ENCODE measurements at regions not wholly inside any gene's neighbourhood (a gene's known extent, or its start where the extent isn't known, plus 50 kb on each side); places are given as distances from the start of the nearest gene placed in this dataset.
A peak's percentile ranks its signal among the peaks of the same experiment; 100 is the strongest.
"Not testable (repeated sequence)": the region's sequence is repeated elsewhere in the genome, so short reads cannot be mapped to it uniquely, and the experiment has no call there.

DNA sequence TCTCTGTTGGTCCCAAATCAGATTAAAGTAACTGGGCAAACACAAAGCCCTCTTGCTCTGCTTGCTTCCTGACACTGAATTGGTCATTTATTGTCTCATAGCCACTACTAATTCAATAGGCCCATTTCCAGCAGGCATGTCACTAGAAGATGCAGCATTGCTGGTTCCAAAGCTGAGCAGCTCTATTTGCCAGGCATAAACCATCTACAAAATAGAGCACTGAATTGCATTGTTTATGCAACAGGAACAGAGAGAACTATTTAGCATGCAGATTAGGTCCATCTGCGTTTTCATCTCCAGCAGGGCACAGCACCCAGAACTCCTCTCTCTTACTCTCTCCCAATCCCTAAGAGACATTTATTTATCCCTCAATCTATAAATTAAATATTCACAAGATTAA, 227.6 kb downstream of the SUCLG1 start:
- FAIRE-seq (no peak), DNase-seq (ENCODE audit: extremely low spot score, insufficient read length, low read depth) (no peak)

DNA sequence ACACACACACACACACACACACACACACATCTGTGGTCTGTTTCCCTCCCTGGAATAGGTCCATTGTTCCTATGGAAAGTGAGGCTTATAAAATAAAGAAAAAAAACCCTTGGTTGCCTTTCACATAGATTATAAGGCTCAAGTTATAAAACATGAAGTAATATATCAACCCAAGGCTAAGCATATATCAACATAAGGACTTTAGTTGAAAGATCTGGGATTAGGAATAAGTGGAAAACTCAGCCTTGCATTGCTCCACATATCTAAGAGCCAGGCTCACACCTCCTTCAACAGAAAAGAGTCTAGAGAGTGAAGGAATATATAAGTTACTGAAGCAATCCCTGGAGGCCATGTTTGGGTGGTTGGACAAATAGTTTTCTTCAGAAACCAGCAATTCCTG, 235.0 kb downstream of the SUCLG1 start:
- DNase-seq (ENCODE audit: extremely low spot score, insufficient read length, low read depth) (no peak), FAIRE-seq (no peak)

DNA sequence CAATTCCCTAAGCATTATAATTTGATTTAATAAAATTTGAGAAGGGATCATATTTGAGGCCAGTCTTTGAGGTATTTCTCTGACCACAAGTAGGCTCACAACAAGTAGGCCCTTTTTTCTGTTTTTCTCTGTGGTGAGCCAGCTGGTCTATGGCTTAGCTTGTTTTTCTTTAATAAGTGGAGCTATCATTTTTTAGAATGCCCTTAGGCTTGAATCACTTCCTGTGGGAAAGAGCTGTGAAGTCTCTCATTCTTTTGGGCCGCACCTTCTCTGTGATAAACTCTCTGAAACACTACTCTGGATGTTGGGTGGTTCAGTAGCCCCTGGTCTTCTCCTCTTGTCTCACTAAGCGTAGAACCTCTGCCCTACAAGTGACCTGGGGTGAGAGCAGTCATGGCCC, 235.9 kb downstream of the SUCLG1 start:
- FAIRE-seq (no peak), DNase-seq (ENCODE audit: extremely low spot score, insufficient read length, low read depth) (no peak)

DNA sequence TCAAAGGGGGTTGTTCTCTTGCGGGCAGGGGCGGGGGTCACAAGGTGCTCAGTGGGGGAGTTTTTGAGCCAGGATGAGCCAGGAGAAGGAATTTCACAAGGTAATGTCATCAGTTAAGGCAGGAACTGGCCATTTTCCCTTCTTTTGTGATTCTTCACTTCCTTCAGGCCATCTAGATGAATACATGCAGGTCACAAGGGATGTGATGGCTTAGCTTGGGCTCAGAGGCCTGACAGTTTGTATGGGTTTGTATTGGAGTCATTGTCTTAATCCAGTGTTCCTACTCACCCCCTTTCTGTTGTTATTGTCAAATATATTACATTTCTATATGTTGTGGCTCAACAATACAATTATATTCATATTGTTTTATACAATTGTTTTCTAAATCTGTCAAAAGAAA, 238.0 kb downstream of the SUCLG1 start:
- FAIRE-seq; DNase-seq (ENCODE audit: extremely low spot score, insufficient read length, low read depth): not testable (repeated sequence)

DNA sequence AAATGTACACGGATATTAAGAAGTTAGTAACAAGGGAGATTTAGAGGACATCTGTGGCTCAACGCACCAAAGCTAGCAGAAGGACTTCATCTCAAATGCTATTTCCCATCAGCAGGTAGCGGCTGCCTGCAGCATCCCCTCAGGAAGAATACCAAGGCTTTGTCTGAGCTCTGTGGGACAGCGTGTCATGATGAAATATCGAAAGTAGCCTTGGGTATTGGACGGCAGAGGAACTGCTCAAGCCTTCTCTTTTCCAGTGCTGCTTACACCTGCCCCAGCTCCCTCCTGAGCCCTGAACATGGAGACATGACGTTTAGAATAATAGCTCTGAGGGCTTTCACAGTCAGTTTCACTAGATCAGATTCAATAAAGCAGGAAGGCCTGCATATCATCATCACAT, 241.6 kb downstream of the SUCLG1 start:
- no peak for DNase-seq (ENCODE audit: extremely low spot score, insufficient read length, low read depth)
- no peak for FAIRE-seq

DNA sequence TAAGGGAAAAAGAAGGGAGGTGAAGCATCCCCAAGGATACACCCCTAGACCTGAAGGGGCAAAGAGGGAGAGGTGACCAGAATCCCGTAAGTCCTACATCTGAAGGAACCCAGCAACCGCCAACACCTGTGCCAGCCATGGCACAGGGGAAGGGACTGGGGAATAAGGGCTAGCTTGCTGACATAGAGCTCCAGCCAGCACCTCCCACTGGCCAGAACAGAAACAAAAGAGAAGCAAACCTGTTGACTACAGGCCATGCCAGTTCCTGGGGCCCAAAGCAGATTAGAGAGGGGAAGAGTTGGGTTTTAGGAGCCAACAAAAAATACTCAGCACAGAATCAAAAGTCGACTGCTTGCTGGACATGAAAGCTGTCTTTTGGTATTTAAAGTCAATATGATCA, 244.6 kb downstream of the SUCLG1 start:
- DNase-seq (ENCODE audit: extremely low spot score, insufficient read length, low read depth) (no peak), FAIRE-seq (no peak)

DNA sequence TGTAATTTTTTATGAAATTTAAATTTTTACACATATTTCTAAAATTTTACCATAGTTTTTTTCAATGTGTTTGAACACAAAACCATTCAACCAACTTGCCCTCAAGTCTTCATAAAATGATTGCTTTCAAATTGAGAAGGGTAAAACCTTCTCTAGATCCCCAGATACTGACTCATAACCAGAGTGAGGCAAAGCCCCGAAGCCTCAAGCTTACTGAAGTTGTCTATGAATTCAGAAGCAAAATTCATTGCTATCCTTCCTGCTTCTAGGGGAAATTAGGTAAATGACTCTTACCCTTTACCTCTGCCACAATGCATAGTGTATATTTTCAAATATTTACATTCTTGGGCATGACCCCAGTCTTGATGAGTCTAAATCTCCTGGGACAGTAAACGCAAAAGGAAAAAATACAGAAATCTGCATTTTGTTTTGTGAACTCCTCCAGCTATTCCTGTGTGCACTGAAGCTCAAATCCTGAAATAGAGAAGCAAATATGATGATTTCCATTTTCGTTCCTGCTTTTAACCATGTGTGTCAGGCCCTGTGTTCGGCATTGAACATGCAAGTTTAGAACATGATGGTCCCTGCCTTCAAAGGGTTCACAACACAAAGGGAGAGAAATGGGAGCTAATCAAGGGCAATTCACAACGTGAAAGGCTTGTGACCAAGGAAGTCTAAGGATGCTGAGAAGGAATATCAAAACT, 246.3 kb downstream of the SUCLG1 start:
- peak; percentile 62 for FAIRE-seq
- peak; percentile 2 for DNase-seq (ENCODE audit: extremely low spot score, insufficient read length, low read depth)

DNA sequence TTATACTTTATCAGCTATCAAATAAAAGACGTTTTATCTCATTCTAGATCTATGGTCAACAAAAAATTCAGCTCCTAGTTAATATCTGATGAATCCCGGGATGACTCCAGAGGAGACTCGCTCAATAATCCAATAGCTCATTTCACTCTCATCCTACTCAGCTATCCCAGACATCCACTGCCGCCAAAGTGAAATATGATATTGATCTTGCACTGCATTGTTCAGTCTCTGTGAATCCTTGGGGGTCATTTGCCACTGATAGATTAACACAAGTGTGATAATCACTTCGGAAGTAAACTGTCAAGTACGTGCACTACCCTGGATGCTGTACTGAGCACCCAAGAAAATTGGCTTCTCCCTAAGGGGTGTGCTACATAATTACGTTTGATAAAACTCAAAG, 249.1 kb downstream of the SUCLG1 start:
- no peak for FAIRE-seq
- no peak for DNase-seq (ENCODE audit: extremely low spot score, insufficient read length, low read depth)

DNA sequence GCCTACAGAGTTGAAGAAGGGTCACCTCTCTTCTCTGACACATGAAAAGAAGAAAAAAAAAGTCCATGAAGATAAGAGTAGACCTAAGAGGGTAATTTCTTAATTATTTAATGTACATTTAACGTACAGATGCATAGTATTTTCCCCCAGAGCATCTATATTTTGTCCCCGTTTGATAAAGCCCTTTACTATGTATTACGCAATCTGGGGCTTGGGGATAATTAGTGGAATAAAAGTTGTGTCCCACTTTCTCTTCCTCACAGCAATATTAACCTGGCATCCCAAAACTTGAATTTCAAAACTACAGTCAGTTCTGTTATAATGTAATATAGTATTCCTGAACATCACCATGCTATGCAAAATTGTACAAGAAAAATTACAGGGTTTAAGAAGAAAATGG, 254.1 kb downstream of the SUCLG1 start:
- no peak for DNase-seq (ENCODE audit: extremely low spot score, insufficient read length, low read depth)
- no peak for FAIRE-seq

DNA sequence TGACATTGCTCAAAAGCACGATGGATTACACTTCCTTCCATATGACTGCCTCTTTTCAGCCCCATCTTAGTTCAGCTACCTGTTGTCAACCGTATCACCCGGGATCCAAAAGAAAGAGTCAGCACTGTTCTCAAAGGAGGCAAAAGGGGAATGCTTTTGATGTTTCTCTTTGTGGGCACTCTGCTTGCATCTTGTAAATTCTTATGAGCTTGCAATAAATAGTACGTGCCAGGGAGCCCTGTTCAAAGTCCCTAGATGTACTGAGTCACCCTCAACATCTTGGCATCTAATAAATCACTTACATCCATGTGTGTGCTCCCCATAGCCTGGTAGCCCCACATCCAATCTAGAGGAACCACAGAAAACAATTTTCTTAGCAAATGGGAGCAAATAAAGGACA, 256.9 kb downstream of the SUCLG1 start:
- no peak for FAIRE-seq
- DNase-seq (ENCODE audit: extremely low spot score, insufficient read length, low read depth) = no peak

DNA sequence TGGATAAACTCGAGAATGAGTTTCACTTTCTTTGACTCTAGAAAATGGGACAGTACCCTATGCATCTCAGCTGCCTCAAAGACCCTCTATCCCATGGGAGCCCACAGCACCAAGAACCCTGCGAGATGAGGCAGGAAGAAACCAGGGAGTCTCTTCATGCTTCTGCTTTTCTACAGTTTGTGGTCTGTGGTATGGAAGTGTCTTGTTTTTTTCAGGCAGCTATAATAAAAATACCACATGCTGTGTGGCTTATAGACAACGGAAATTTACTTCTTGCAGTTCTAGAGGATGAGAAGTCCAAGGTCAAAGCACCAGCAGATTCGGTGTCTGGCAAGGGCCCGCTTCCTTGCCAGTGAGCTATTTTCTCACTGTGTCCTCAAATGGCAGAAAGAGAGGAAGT, 257.9 kb downstream of the SUCLG1 start:
- FAIRE-seq = no peak

DNA sequence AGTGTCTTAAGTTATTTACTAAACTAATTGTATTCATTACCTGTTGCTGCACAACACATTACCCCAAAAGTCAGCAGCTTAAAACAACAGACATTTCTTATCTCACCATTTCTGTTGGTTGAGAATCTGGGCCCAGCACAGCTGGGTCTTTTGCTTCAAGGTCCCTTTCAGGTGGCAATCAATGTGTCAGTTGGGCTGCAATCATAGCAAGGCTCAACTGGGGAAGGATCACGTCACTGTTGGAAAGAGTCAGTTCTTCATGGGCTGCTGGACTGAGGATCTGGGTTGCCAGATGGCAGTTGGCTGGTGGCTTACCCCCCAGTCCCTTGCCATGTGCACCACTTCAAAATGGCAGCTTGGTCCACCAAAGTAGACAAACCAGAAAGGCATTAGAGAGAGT, 261.2 kb downstream of the SUCLG1 start:
- FAIRE-seq (no peak), DNase-seq (ENCODE audit: extremely low spot score, insufficient read length, low read depth) (no peak)

More for the DNA sequence above, 257.9 kb downstream of the SUCLG1 start:
- no peak for DNase-seq (ENCODE audit: extremely low spot score, insufficient read length, low read depth)

DNA sequence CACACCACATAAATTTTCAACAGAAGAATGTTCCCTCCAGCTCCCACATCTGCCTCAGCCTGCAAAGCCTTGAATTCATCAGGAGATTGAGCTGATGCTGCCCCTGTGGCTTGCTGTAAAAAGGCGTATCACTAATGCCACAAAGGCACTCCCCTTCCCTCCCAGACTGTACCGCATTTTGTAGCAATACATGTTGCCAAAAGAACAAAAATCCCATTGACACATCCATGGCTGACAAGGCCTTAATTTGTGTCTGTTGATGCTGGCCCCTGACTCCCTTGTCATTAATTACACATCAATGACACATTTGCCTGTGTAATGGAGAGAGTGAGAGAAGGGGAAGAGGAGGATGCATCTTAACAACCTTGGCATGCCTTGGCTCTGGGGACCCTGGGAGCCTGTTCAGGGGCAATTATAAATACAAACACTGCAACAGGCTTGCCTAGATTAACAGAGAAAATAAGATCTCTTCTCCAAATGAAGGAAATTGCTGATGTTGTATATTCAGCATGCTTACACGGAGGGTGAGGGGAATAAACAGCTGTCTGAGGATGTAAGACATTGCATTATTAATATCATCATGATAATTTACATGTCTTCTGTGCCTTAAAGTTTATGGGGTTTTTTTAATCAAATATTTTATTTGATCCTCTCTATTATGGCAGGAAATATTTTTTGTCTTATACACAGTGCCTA, 264.0 kb downstream of the SUCLG1 start:
- DNase-seq (ENCODE audit: extremely low spot score, insufficient read length, low read depth) = no peak

DNA sequence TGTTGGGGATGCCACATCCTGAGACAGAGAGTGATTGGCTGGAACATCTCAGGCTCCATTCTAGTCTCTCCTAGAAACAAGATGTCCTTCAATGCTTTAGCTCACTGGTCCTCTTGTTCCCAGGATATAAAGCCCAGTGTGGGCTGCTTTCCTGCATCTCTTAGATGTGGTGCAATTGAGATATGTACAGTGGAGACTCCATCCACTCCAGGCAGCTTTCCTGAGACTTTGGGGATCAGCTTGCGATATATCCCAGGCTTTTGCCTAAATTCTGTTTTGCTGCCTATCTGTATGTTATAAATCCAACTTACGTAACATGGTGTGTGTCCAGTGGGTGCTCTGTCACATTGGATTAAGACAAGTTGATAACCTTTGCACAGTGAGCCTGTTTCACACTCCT, 264.9 kb downstream of the SUCLG1 start:
- FAIRE-seq = no peak
- DNase-seq (ENCODE audit: extremely low spot score, insufficient read length, low read depth) = no peak

More for the DNA sequence above, 264.0 kb downstream of the SUCLG1 start:
- no peak for FAIRE-seq

DNA sequence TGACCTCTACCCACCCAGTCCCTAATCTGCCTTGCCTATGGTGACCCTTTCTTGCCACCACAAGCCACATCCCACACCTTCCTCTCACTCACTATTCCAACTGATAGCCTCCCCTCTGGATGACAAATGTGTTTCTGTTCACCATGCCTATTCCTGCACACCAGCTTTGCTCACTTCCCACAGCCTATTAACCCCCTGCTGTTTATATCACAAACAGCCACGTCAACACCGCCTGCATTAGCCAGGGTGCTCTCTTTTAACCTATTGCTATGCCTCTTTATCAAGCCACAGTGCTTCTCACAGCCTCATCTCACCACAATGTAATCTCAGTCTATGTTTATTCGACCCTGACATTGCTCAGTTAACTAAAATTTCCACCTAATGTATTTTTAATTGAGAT, 271.8 kb downstream of the SUCLG1 start:
- no peak for FAIRE-seq
- no peak for DNase-seq (ENCODE audit: extremely low spot score, insufficient read length, low read depth)

DNA sequence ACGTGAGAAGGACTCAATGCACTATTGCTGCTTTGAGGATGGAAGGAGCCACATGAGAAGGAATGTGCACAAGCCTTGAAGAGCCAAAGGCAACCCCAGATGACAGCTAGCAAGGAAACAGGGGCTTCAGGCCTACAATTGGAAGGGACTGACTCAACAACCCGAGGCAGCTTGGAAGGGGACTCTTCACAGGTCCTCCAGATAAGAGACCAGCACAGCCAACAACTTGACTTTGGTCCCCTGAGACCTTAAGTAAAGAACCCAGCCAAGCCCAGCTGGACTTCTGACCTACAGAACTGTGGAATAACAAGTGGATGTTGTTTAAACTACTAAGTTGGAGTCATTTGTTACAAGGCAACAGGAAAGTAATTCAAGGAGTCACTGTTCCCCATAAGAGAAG, 277.2 kb downstream of the SUCLG1 start:
- FAIRE-seq (no peak), DNase-seq (ENCODE audit: extremely low spot score, insufficient read length, low read depth) (no peak)

DNA sequence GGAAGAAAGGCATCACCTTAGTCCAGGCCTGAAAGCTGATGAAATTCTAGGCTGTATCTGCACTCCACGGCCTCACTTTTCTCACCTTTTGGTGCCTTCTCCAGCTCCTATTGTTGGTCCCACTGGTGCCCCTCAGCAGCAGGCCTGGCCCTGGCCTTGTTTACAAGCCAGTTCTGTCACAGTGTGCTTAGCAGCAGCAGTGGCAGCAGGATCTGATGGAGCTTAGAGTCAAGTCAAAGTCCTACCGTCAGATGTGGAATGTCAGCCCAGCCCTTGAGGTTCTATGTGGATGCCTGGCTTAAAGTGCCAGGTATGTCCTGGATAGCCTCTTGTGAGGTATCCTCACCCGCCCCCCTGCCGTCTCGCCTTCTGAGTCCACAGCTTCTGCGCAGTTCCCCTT, 281.3 kb downstream of the SUCLG1 start:
- DNase-seq (ENCODE audit: extremely low spot score, insufficient read length, low read depth) = no peak
- FAIRE-seq = no peak

DNA sequence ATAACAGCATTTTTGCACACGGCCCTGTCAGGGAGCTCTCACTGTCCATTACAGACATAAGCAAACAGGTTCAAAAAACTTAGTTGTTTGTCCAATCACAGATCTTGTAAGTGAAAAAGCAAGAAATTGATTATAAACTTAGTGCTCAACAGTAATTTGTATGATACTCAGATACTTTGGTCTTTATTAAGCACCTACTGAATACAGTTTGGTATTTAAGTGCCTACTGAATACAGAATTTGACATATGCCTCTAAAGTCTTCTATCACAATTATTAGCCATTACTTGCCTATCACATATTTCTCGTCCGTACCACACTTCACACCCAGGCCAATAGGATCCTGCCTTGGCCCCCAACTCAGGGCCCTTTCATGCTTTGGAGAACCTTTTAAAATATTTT, 283.1 kb downstream of the SUCLG1 start:
- no peak for FAIRE-seq
- DNase-seq (ENCODE audit: extremely low spot score, insufficient read length, low read depth) = no peak

DNA sequence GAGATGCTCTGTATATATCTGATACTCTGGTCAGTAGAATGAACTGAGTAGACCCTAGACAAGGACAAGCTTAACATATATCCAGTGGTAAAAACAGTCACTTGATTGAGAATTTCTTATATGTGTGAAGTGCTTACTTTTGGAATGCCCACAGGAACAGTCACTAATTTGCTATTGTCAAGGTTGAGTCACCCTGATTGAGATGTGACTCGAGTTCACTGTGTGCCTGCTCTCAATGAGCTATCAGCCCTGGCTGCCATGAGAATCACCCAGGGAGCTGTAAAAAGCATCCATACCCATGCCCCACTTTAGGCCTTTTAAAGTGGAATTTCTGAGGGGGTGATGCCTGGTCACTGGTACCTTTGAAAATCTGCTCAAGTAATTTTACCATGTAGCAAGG, 283.7 kb downstream of the SUCLG1 start:
- FAIRE-seq = no peak

DNA sequence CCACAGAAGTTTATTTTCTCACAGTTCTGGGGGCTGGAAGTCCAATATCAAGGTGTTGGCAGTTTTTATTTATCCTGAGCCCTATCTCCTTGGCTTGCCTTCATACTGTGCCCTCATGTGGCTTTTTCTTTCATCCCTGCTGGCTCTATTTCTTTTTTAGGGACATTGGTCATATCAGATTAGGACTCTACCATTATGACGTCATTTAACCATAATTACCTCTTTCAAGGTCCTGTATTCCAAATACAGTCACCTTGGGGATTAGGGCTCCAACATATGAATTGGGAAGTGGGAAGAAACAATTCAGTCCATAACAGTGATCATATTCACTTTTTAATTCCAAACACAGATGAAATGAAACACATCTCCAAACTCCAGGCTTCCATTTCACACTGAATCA, 286.0 kb downstream of the SUCLG1 start:
- FAIRE-seq (no peak), DNase-seq (ENCODE audit: extremely low spot score, insufficient read length, low read depth) (no peak)

More for the DNA sequence above, 283.7 kb downstream of the SUCLG1 start:
- no peak for DNase-seq (ENCODE audit: extremely low spot score, insufficient read length, low read depth)

DNA sequence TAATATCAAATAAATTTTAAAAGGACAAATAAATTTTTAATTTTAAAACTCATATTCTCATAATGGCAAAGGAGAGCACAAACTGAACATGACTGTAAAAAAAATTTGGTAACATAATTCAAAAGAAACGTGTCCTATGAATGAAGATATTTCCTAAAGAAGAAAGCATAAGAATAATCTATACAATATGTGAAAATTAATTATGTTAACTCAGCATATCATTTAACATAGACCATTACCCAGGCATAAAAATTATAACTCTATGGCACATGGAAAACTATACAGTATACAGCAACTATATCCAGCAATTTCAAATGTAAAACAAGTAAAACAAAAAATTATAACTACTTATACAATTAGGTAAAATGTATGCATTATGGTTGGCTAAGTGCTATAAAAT, 288.1 kb downstream of the SUCLG1 start:
- no peak for FAIRE-seq

DNA sequence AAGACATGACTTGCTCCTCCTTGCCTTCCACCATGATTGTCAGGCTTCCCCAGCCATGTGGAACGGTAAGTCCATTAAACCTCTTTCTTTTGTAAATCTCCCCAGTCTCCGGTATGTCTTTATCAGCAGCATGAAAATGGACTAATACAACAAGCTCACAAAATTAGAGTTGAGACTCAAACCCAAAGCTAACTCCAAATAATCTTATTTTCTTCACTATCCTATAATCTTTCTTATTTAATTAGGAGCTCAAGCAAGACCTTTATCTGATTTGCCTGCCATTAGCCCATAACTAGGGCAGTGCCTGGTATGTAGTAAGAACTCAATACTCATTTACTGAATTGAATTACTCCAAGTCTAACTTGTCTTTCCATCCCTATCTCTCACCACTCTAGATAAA, 289.2 kb downstream of the SUCLG1 start:
- no peak for DNase-seq (ENCODE audit: extremely low spot score, insufficient read length, low read depth)
- no peak for FAIRE-seq

More for the DNA sequence above, 288.1 kb downstream of the SUCLG1 start:
- DNase-seq (ENCODE audit: extremely low spot score, insufficient read length, low read depth) = no peak

Measured in GM18507 (cell line).